Tibial nerve (tissue), 4 donors: ENCODE measurements at regions not wholly inside any gene's neighbourhood (a gene's known extent, or its start where the extent isn't known, plus 50 kb on each side); places are given as distances from the start of the nearest gene placed in this dataset.

Experiments
- DNase-seq, 2 donors: peaks; one replicate each; pipeline ENCODE4 v3.0.0-alpha.2; 2019; ENCODE audit warnings: low spot score in 2 of 2
- H3K27ac ChIP-seq, 4 donors: fragments of 200-600 bp; sonication (generic) in 3 of 4; one replicate each; pipeline ENCODE4 v1.5.1; 2017 to 2019; ENCODE audit warnings: mild to moderate bottlenecking in 1 of 4
- H3K27me3 ChIP-seq, 2 donors: fragments of 200-600 bp; sonication (generic) in 1 of 2; one replicate each; pipeline versions ENCODE4 v1.5.1 to v1.6.0; 2017 to 2019
- H3K36me3 ChIP-seq, 3 donors: fragments of 200-600 bp; sonication (generic); one replicate each; pipeline ENCODE4 v1.5.1; 2018 to 2019
- H3K4me1 ChIP-seq, 4 donors: fragments of 200-600 bp; sonication (generic) in 3 of 4; one replicate each; pipeline ENCODE4 v1.5.1; 2017 to 2019
- H3K4me3 ChIP-seq, 4 donors: fragments of 200-600 bp; sonication (generic) in 3 of 4; one replicate each; pipeline ENCODE4 v1.5.1; 2017 to 2019; ENCODE audit warnings: mild to moderate bottlenecking in 1 of 4, moderate library complexity in 1 of 4
- H3K9me3 ChIP-seq, 4 donors: fragments of 200-600 bp; sonication (generic) in 3 of 4; one replicate each; pipeline ENCODE4 v1.5.1; 2017 to 2019
- CTCF ChIP-seq, 5 experiments: fragments of 200-600 bp in 3 of 5; fragments of 450-650 bp in 2 of 5; sonication (generic) in 3 of 5; IDR thresholded peaks; one replicate each; pipeline ENCODE4 v1.5.1; 2016 to 2019; ENCODE audit warnings: antibody characterized with exemption in 5 of 5, mild to moderate bottlenecking in 3 of 5, moderate library complexity in 2 of 5
- EP300 ChIP-seq, 2 donors: sonication (generic); formaldehyde crosslinking; IDR thresholded peaks; one replicate each; pipeline ENCODE4 v1.6.1; 2017; ENCODE audit warnings: antibody characterized with exemption in 2 of 2, mild to moderate bottlenecking in 1 of 2
- POLR2A ChIP-seq, 2 donors: fragments of 450-650 bp; IDR thresholded peaks; one replicate each; pipeline ENCODE4 v1.6.1; 2017; ENCODE audit warnings: antibody characterized with exemption in 2 of 2, mild to moderate bottlenecking in 2 of 2, moderate library complexity in 2 of 2
- WGBS, 2 donors: methylation state at CpG; one replicate each; pipeline ENCODE4 v1.1.5; 2018; 5-methylcytosine and 5-hydroxymethylcytosine counted together

DNA sequence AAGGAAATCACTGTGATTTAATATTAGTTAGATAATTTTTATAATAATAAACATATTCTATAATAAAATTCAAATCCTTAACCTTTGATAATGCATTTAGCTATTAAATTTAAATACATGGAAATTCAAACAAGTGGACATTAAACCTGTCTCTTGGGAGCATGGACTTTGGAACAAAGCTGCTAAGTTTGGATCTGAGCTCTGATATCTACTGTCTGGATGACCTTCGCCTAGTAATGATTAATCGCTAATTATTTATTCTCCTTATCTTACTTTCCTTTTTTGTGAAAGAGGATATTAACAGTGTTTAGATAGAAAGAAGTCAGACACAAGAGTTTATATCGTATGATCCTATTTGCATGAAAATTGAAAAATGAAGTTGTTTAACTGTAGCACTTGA lies 980.9 kb downstream of the FSTL5 start:
- Histone ChIP-seq H3K4me1 (no peaks in the 10 kb centered on the region), H3K27me3 (no peaks in the 10 kb centered on the region), H3K4me3 (no peak overlapping the region), H3K9me3 (no peaks in the 10 kb centered on the region), H3K36me3 (no peaks in the 10 kb centered on the region), H3K27ac (no peak overlapping the region)
- no peak for TF ChIP-seq POLR2A (IDR thresholded peaks at IDR 0.05)
- TF ChIP-seq EP300 (IDR thresholded peaks at IDR 0.05): no peak
- no peak for TF ChIP-seq CTCF (IDR thresholded peaks at IDR 0.05)
- WGBS, 2 donors: 90% methylated on average over 3 of the region's 3 CpGs
- DNase-seq: no peak

GRCh38 chr4:161178310-161178709 lies 985.5 kb downstream of the FSTL5 start:
- TF ChIP-seq CTCF (IDR thresholded peaks at IDR 0.05): no peak
- no peak for TF ChIP-seq POLR2A (IDR thresholded peaks at IDR 0.05)
- TF ChIP-seq EP300 (IDR thresholded peaks at IDR 0.05): no peak
- H3K27ac ChIP-seq: no peak overlapping the region
- no peaks in the 10 kb centered on the region for H3K4me1 ChIP-seq
- no peaks in the 10 kb centered on the region for H3K27me3 ChIP-seq
- H3K9me3 ChIP-seq: no peaks in the 10 kb centered on the region
- 65 to 66% methylated on average over 5 of the region's 5 CpGs for WGBS, 2 donors
- DNase-seq: no peak
- no peaks in the 10 kb centered on the region for H3K36me3 ChIP-seq
- no peak overlapping the region for H3K4me3 ChIP-seq

DNA sequence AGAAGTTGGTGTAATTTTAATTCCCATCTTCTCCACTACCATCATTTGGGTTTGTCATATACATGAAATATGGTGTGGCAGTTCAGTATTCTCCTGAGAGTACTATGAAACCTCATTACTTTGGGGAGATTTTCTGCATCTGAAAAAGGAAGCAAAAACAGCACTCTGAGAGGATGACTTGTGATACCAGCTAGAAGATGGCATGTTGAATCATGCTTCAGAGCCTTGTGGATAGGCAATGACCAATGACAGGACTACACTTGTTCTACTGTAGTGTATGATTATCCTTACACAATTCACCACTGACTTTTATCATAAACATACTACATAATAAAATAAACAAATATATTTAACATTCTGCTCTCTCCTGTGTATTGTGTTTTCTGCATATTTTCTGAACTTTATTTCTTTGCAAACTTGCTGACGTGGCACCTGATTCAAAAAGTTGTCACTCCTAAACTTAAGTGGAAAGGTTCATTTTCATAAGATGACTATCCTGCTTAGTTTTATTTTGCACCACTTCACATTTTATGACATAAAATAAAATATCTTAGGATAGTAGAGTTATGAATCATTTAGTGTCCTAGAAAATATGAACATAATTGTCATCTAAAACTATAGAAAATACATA lies 991.3 kb downstream of the FSTL5 start:
- H3K4me1 ChIP-seq: no peaks in the 10 kb centered on the region
- WGBS, 2 donors: 84% methylated on average over 1 of the region's 1 CpG
- no peaks in the 10 kb centered on the region for H3K27me3 ChIP-seq
- H3K9me3 ChIP-seq: no peaks in the 10 kb centered on the region
- no peak for TF ChIP-seq POLR2A (IDR thresholded peaks at IDR 0.05)
- no peak for TF ChIP-seq CTCF (IDR thresholded peaks at IDR 0.05)
- TF ChIP-seq EP300 (IDR thresholded peaks at IDR 0.05): no peak
- H3K27ac ChIP-seq: no peak overlapping the region
- H3K36me3 ChIP-seq: no peaks in the 10 kb centered on the region
- H3K4me3 ChIP-seq: no peak overlapping the region
- DNase-seq: no peak

- no peak for DNase-seq
- H3K36me3 ChIP-seq: no peaks in the 10 kb centered on the region
- no peaks in the 10 kb centered on the region for H3K4me1 ChIP-seq
- H3K9me3 ChIP-seq: no peaks in the 10 kb centered on the region
- H3K4me3 ChIP-seq: no peak overlapping the region
- TF ChIP-seq POLR2A (IDR thresholded peaks at IDR 0.05) (no peak), CTCF (IDR thresholded peaks at IDR 0.05) (no peak), EP300 (IDR thresholded peaks at IDR 0.05) (no peak)
- H3K27ac ChIP-seq: no peak overlapping the region
- H3K27me3 ChIP-seq: no peaks in the 10 kb centered on the region
These were observed 996.3 kb downstream of the FSTL5 start for GRCh38 chr4:161167539-161167938.

DNA sequence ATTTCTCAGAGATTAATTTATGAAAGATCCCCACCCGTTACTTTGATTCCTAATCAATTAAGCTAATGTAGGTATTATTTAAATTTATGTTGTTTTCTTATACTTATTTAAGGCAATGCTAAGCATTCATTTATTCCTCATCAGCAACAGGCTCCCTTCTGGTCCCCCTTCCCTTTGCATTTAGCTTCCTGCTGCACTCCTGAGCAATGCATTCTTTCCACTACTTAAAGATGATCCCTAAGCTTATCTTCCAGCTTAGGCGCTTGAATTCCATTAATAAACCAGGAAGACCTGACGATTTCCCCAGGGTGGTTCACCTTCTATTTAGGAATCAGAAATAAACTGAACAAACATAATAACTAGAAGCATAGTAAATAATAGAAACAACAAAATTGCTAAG lies 1003.1 kb downstream of the FSTL5 start:
- H3K4me3 ChIP-seq: no peak overlapping the region
- no peak for TF ChIP-seq CTCF (IDR thresholded peaks at IDR 0.05)
- TF ChIP-seq EP300 (IDR thresholded peaks at IDR 0.05): no peak
- TF ChIP-seq POLR2A (IDR thresholded peaks at IDR 0.05): no peak
- no peaks in the 10 kb centered on the region for H3K27me3 ChIP-seq
- no peaks in the 10 kb centered on the region for H3K4me1 ChIP-seq
- no peaks in the 10 kb centered on the region for H3K9me3 ChIP-seq
- H3K36me3 ChIP-seq: no peaks in the 10 kb centered on the region
- H3K27ac ChIP-seq: no peak overlapping the region
- DNase-seq: no peak
- 70 to 73% methylated on average over 3 of the region's 3 CpGs for WGBS, 2 donors
